D721Med (cell line): ENCODE measurements at regions not wholly inside any gene's neighbourhood (a gene's known extent, or its start where the extent isn't known, plus 50 kb on each side); places are given as distances from the start of the nearest gene placed in this dataset.

Experiments
- DNase-seq: peaks from one replicate; pipeline ENCODE4 v3.0.0; 2011; ENCODE audit warnings: low spot score; ENCODE audit not compliant: insufficient read length
- FAIRE-seq: peaks from 2 replicates; lab custom pipeline; 2011; peaks lifted over from hg19 to GRCh38; lab: Jason Lieb, UNC
- CTCF ChIP-seq: IDR thresholded peaks from 2 replicates; pipeline ENCODE4 v1.5.1; 2012; ENCODE audit warnings: mild to moderate bottlenecking, control low read depth; ENCODE audit not compliant: insufficient read depth; ENCODE audit errors: missing control alignments

- no peak for TF ChIP-seq CTCF
- no peak for FAIRE-seq
These were observed 489.8 kb upstream of the GHITM start for GRCh38 chr10:83649471-83649870.

GRCh38 chr10:83654689-83655088 is 484.6 kb upstream of the GHITM start:
- TF ChIP-seq CTCF = no peak
- DNase-seq (no peak), FAIRE-seq (no peak)

More at GRCh38 chr10:83649471-83649870, 489.8 kb upstream of the GHITM start:
- DNase-seq = no peak

- no peak for FAIRE-seq
- DNase-seq = no peak
- TF ChIP-seq CTCF = no peak
These were observed 482.4 kb upstream of the GHITM start for GRCh38 chr10:83656924-83657323.

GRCh38 chr10:83657487-83657886 is 481.8 kb upstream of the GHITM start:
- DNase-seq (no peak), FAIRE-seq (no peak)
- TF ChIP-seq CTCF = no peak

- FAIRE-seq = no peak
- DNase-seq = no peak
- TF ChIP-seq CTCF = no peak
These were observed 475.4 kb upstream of the GHITM start for GRCh38 chr10:83663918-83664317.

GRCh38 chr10:83666762-83667161 is 472.5 kb upstream of the GHITM start:
- FAIRE-seq = no peak
- no peak for TF ChIP-seq CTCF
- no peak for DNase-seq

- DNase-seq = no peak
- TF ChIP-seq CTCF = no peak
- FAIRE-seq = no peak
These were observed 471.7 kb upstream of the GHITM start for GRCh38 chr10:83667594-83667993.
